SH-SY5Y (cell line): ENCODE measurements at regions not wholly inside any gene's neighbourhood (a gene's known extent, or its start where the extent isn't known, plus 50 kb on each side); places are given as distances from the start of the nearest gene placed in this dataset.

Experiments
- GATA2 ChIP-seq: IDR thresholded peaks from 2 replicates; pipeline ENCODE4 v1.6.1; 2011; ENCODE audit warnings: mild to moderate bottlenecking, low read depth, low read length
- GATA3 ChIP-seq: IDR thresholded peaks from 2 replicates; pipeline ENCODE4 v1.6.1; 2011; ENCODE audit warnings: low read depth, mild to moderate bottlenecking, low read length, moderate library complexity

DNA sequence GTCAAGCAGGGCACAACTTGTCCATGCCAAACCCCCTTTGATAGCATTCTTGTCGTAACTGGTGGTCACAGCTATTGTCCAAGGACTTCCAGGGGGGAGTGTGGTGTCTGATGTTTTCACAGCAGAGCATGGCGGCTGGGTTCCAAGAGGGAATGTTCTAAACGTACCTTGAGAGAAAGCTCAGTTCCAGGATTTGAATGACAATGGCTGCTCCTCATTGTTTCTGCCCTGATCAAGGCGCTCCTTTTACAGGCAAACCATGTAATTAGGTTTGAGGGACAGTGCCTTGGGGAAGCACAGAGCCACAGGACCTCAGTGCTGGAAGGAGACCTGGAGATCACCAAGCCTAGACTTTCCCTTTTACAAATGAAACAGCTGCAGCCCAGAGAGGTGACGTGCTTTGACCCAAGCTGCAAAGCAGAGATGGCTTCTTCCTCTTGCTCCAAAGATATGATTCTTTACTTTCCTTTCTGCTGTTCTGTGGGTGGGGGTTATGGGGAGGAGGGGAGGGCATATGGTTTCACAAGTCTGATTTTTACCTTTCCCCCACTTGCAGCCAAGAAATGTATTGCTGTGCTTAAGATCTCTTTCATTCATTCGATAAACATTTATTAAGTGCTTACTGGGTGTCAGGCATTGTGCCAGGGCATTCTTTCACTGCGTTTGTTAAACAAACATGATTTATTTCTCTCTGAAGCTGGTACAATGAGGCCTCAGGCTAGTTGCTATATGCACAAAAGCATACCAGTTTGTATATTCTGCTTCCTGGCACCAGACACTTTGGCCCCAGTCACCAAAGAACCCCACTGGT lies 172.8 kb downstream of the KTN1 start:
- TF ChIP-seq GATA2 (no peak), GATA3 (no peak)
